ENCODE measurements at regions not wholly inside any gene's neighbourhood (a gene's known extent, or its start where the extent isn't known, plus 50 kb on each side); places are given as distances from the start of the nearest gene placed in this dataset.
"Not testable (repeated sequence)": the region's sequence is repeated elsewhere in the genome, so short reads cannot be mapped to it uniquely, and the experiment has no call there.

DNA sequence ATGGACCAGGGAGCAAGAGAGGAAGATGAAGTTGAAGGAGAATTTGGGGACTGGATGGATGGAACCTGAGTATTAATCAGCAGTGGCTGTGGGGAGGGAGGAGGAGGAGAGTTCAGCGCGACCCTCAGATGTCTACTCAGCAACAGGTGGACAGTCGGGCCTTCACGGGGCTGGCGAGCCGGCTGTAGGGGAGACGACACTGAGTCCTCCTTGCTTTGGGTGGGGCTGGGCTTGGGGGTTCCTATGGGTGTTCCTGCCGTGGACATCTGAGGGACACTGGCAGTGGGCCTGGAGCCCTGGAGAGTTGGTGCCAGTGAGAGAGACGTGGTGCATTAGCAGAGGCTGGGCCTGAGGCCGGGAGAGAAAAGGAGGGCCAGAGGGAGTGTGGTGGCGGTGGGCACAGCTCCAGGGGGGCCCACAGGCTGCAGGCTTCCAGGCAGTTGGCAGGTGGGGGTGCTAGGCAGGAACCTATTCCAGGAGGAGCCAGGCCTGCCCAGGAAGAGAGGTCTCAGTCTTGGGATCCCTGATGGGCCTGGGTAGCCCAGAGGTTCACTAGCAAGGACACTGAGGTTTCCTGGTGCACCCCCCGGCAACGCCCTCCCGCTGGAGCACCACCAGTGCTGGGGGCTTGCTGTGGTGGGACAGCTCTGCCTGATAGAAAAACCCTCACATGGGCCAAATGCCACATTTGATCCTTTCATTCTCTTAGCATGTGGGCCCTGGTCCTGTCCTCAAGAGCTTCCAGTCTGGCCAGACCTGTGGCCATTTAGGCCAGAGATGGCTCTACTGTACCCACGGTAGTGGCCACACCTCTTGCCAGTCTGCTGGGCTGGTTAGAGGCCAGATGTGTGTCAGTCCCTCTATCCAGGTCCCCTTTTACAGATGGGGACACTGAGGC lies 187.4 kb downstream of the TBC1D2B start:
- H3K4me1 ChIP-seq (ENCODE audit: control insufficient read depth, insufficient read depth, low read depth, low read length): peaks cover 17% of the 10 kb centered on the region
- H3K79me1 ChIP-seq (replicated peaks; ENCODE audit: low read length, poor library complexity, severe bottlenecking); H3K14ac ChIP-seq (ENCODE audit: low read length in 2 of 2); H3K27ac ChIP-seq (ENCODE audit: low read length, poor library complexity, severe bottlenecking); H3K27me3 ChIP-seq (ENCODE audit: control insufficient read depth in 1 of 2, insufficient read depth in 1 of 2, low read length in 2 of 2); H2AK5ac ChIP-seq (ENCODE audit: low read length, severe bottlenecking); H2BK5ac ChIP-seq (ENCODE audit: low read depth, low read length, poor library complexity, severe bottlenecking); H3K9me3 ChIP-seq (ENCODE audit: control insufficient read depth, low read length); H3K4me3 ChIP-seq (ENCODE audit: insufficient read depth in 1 of 2, low read depth in 1 of 2, low read length in 2 of 2); H4K8ac ChIP-seq (ENCODE audit: low read length); H3K4ac ChIP-seq (ENCODE audit: low read depth in 1 of 2, low read length in 2 of 2); H2AFZ ChIP-seq (ENCODE audit: low read depth, low read length); H2BK12ac ChIP-seq (ENCODE audit: low read length in 2 of 2); DNase-seq; H2BK15ac ChIP-seq (ENCODE audit: low read depth, poor library complexity, severe bottlenecking); H3K36me3 ChIP-seq (ENCODE audit: control insufficient read depth in 1 of 2, insufficient read depth in 2 of 2, low read depth in 1 of 2, low read length in 2 of 2); H3K4me2 ChIP-seq (ENCODE audit: low read length, poor library complexity, severe bottlenecking); H3K23ac ChIP-seq (ENCODE audit: low read length in 2 of 2); H3K9ac ChIP-seq (ENCODE audit: low read length); H3K18ac ChIP-seq (ENCODE audit: low read depth in 1 of 2, low read length in 2 of 2); H4K91ac ChIP-seq (ENCODE audit: low read length): not testable (repeated sequence)
- H2BK120ac ChIP-seq (ENCODE audit: low read depth, low read length): peak overlapping the region; percentile 5
- WGBS: 93% methylated on average over 14 of the region's 15 CpGs

DNA sequence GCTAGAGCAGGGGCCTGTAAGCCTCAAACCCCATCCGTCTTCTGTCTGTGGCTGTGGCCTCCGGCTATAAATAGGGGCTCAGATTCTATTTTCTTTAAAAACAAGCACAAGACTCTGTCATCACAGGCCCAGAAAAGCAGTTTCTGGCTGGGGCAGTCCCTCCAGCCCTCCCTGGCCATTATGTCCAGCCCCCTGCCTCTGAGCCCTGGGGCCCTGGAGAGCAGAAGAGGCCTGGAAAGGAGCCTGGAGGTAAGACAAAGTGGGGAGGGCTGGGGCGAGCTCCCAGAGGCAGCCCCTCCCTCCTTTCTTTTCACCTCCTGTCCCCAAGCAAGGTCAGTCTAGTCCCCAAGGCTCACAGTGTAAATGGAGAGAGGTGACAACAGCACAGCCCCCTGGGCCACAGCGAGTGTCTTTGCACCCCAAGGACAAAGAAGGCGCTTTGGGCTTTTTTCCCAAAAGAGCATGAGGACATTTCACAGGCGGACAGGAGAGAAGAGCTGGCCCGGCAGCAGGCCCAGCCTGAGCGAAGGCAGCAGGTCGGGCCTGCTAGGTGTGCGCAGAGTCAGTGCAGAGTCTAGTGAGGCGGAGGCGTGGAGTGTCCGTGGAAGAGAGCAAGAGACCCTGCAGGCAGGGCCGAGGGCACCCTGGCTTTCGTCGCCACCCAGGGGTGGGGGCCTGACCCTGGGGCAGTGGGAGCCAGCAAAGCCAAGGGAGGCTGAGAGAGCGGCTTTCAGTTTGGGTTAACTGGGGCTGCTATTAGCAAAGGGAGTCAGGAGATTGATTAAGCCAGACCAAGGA lies 188.3 kb downstream of the TBC1D2B start:
- Histone ChIP-seq H3K36me3 (ENCODE audit: control insufficient read depth in 1 of 2, insufficient read depth in 2 of 2, low read depth in 1 of 2, low read length in 2 of 2) (no peaks in the 10 kb centered on the region), H3K23ac (ENCODE audit: low read length in 2 of 2) (no peak overlapping the region), H2BK120ac (ENCODE audit: low read depth, low read length) (no peak overlapping the region), H2BK12ac (ENCODE audit: low read length in 2 of 2) (no peak overlapping the region), H3K9me3 (ENCODE audit: control insufficient read depth, low read length) (no peaks in the 10 kb centered on the region), H2AK5ac (ENCODE audit: low read length, severe bottlenecking) (no peak overlapping the region), H3K27me3 (ENCODE audit: control insufficient read depth in 1 of 2, insufficient read depth in 1 of 2, low read length in 2 of 2) (no peaks in the 10 kb centered on the region), H3K14ac (ENCODE audit: low read length in 2 of 2) (peak overlapping the region in 1 of 2 experiments; percentile 22), H3K27ac (ENCODE audit: low read length, poor library complexity, severe bottlenecking) (no peak overlapping the region), H3K4me3 (ENCODE audit: insufficient read depth in 1 of 2, low read depth in 1 of 2, low read length in 2 of 2) (no peak overlapping the region), H2BK15ac (ENCODE audit: low read depth, poor library complexity, severe bottlenecking) (peak overlapping the region; percentile 67), H3K18ac (ENCODE audit: low read depth in 1 of 2, low read length in 2 of 2) (peak overlapping the region in 1 of 2 experiments; percentile 60), H4K91ac (ENCODE audit: low read length) (peak overlapping the region; percentile 46), H3K9ac (ENCODE audit: low read length) (no peak overlapping the region), H3K4me2 (ENCODE audit: low read length, poor library complexity, severe bottlenecking) (no peak overlapping the region), H3K4me1 (ENCODE audit: control insufficient read depth, insufficient read depth, low read depth, low read length) (peaks cover 21% of the 10 kb centered on the region), H3K79me1 (replicated peaks; ENCODE audit: low read length, poor library complexity, severe bottlenecking) (no peaks in the 10 kb centered on the region), H2AFZ (ENCODE audit: low read depth, low read length) (no peak overlapping the region), H2BK5ac (ENCODE audit: low read depth, low read length, poor library complexity, severe bottlenecking) (no peak overlapping the region), H4K8ac (ENCODE audit: low read length) (peak overlapping the region; percentile 50), H3K4ac (ENCODE audit: low read depth in 1 of 2, low read length in 2 of 2) (no peak overlapping the region)
- DNase-seq: peak; percentile 28
- 86% methylated on average over 16 of the region's 17 CpGs for WGBS

GRCh38 chr15:77887563-77888429 lies 189.7 kb downstream of the TBC1D2B start:
- H2AFZ ChIP-seq (ENCODE audit: low read depth, low read length); H3K36me3 ChIP-seq (ENCODE audit: control insufficient read depth in 1 of 2, insufficient read depth in 2 of 2, low read depth in 1 of 2, low read length in 2 of 2); H3K27me3 ChIP-seq (ENCODE audit: control insufficient read depth in 1 of 2, insufficient read depth in 1 of 2, low read length in 2 of 2); H4K8ac ChIP-seq (ENCODE audit: low read length); H3K4me3 ChIP-seq (ENCODE audit: insufficient read depth in 1 of 2, low read depth in 1 of 2, low read length in 2 of 2); H3K23ac ChIP-seq (ENCODE audit: low read length in 2 of 2); H3K27ac ChIP-seq (ENCODE audit: low read length, poor library complexity, severe bottlenecking); H2BK120ac ChIP-seq (ENCODE audit: low read depth, low read length); H3K14ac ChIP-seq (ENCODE audit: low read length in 2 of 2); H3K79me1 ChIP-seq (replicated peaks; ENCODE audit: low read length, poor library complexity, severe bottlenecking); H4K91ac ChIP-seq (ENCODE audit: low read length); H2BK5ac ChIP-seq (ENCODE audit: low read depth, low read length, poor library complexity, severe bottlenecking); DNase-seq; H2BK15ac ChIP-seq (ENCODE audit: low read depth, poor library complexity, severe bottlenecking); H2AK5ac ChIP-seq (ENCODE audit: low read length, severe bottlenecking); H3K9ac ChIP-seq (ENCODE audit: low read length); H3K4me2 ChIP-seq (ENCODE audit: low read length, poor library complexity, severe bottlenecking); H3K4ac ChIP-seq (ENCODE audit: low read depth in 1 of 2, low read length in 2 of 2); H3K9me3 ChIP-seq (ENCODE audit: control insufficient read depth, low read length): not testable (repeated sequence)
- Histone ChIP-seq H2BK12ac (ENCODE audit: low read length in 2 of 2) (peak overlapping the region in 1 of 2 experiments; percentile 31), H3K4me1 (ENCODE audit: control insufficient read depth, insufficient read depth, low read depth, low read length) (peaks cover 19% of the 10 kb centered on the region), H3K18ac (ENCODE audit: low read depth in 1 of 2, low read length in 2 of 2) (peak overlapping the region in 1 of 2 experiments; percentile 48)
- 74% methylated on average over 5 of the region's 16 CpGs for WGBS
